HG02852 (cell line): ENCODE measurements at regions not wholly inside any gene's neighbourhood (a gene's known extent, or its start where the extent isn't known, plus 50 kb on each side); places are given as distances from the start of the nearest gene placed in this dataset.
"Not testable (repeated sequence)": the region's sequence is repeated elsewhere in the genome, so short reads cannot be mapped to it uniquely, and the experiment has no call there.

ENCODE experiments used
- ATAC-seq: cut with Tn5 transposase; IDR thresholded peaks from one replicate; pipeline ENCODE4 v1.9.1; 2021; ENCODE audit warnings: mild to moderate bottlenecking, moderate library complexity; ENCODE audit not compliant: unreplicated experiment

DNA sequence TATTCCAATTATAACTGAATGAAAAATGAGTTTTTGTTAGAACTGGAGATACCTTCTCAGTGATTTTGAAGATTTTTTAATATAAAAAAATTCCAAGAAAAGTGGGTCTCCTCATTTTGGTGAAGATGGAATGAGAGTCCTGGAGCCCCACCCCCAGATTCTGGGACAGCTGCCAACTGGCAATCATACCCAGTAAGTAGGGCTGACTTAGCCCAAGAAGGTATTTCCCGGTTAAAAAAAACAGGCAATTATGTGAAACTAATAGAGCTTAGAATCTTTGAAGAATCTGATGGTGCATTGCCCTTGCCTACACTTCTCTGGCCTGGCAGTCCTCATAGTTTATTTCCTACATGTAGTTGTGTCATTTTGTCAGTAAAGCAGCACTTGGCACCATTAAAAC is 52.8 kb upstream of the VWDE start:
- ATAC-seq = no peak

DNA sequence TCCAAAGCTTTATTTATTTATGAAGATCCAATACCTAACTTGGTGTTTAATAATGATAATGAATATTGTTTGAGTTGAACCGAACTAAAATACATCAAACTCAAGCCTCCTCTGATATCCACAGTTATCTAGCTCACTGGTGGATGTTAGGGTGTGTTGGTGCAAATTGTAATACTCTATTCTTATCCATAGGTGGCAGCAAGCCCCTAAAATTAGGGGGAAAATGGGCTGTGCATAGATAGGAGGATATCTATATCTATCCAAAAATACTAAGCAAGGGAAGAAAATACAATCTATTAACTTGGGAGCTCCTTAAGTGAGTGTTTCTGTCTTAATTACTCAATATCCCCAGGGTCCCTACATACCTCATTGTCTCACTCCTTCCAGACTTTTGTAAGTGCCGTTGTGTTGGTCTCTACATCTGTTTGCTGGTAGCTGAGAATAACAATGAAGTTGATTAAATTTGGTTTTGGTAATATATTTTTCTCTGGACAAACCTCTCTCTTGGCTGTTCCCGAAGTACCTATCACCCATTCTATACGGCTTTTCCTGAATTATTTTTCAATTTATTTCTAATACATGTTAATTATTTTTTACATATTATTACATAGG is 55.0 kb upstream of the VWDE start:
- peak; percentile 97 for ATAC-seq

DNA sequence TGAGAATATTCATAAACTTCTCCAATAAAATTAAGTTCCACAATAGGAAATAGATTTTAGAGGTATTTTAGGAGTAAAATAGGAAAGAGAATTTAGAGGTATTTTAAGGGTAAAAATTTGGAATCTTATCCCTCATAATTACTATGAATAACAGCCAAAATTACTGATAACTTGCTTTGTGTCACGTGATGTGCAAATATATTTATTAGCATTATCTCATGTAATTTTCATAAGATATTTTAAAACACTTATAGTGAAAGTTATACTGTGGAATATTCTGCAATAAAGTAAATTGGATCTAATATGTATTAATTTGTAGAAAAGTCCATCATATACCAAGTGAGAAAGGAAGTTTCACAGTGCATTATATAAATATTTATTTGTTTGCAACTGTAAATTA is 64.2 kb upstream of the VWDE start:
- ATAC-seq = no peak

DNA sequence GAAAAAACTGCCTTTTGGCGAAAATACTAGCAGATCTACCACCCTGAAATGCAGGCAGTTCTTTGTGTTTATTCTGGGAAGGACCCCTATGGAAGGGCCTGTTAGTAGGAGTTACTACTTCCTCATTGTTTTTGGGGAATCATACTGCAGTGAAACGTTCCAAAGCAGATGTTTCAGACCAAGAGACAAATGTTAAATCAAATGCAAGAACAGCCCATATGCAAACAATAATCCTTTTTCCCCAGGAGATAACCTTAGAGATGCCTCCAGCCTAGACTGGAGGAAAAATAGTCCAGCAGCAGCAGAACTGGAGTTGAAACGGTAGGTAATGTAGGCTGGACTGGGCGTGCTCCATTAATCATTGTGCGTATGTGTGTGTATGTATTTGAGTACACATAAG is 65.9 kb upstream of the VWDE start:
- ATAC-seq = no peak

DNA sequence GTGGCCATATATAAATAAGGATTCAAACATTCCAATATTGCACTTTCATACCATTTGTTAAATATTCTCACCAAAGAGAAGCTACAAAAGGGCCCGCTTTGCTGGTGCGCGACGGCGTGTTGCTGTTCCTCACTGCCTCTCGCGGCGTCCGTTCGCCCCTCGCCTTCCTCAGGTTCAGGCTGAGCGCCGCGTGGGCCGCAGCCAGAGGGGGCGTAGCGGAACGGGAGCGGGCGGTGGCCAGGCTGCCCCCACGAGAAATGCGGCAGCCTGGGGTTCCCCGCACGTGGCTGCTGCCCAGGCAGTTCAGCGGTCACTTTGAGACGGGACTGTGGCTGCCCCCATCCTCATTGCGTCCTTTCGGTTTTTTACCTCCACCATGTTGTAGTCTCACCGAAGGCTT is 67.3 kb upstream of the VWDE start:
- no peak for ATAC-seq

DNA sequence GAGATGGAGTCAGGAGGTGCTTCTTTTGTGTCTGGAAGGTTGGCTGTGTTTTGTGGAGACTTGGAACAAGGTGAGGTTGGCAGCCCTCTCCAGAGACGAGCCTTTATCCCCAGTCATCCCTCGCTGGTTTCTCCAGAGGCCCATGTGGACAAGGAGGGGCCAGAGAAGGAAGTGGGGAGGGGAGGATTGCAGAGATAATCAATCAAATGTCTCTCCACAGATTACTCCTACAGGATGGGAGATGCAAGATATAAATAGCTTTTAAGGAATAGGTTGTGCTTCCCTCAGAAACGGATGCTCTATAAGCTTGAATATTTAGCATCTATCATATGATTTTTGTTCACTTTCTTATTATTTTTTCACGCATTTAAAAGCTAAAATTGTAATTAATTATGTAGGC is 70.4 kb upstream of the VWDE start:
- no peak for ATAC-seq

DNA sequence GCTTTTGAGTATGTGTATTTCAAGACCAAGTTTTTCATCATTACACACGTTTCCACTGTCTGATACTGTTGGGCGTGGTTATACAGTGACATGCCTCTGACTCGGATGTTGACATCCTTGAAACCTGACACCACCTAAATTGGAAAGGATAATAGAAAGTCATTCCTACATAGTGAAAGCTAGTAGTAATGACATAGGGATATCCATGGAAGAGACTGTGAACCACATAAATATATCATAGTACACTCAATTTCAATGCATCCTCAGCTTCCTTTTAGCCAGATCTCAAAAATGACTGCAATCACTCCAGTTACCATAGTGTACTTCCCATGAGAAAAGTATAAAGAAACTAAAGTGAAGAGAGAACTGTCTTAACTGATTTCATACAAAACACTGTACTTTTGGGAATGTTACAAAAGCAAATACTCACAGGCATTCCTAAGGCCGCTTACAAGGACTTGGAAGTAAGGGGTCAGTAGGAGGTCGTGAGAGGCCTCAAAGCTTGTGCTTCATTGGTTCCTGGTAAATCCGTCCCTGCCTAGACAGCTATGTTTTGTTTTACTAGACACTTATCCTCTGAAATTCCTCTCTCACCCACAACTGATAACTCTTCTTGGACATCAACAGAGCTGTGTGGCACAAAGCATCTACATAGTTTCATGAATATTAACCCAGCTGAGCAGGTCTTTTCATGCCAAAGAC is 71.8 kb upstream of the VWDE start:
- no peak for ATAC-seq

DNA sequence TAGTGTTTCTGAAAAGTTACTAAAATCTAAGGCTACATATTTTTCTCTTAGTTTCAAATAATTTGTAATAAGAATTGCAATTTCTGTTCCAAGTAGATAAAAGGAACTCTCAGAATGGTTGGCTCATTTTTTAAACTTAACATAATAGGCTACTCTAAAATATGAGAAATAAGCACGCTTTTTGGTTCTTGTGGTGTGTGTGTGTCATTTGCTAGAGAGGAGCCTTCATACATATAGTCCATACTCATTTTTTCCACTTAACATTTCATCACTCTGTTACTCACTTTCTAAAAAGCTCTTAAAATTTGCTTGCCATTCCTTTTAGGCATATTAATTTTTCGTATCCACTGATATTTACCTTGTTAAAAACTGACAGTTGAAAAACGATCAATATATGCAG is 74.0 kb upstream of the VWDE start:
- no peak for ATAC-seq

DNA sequence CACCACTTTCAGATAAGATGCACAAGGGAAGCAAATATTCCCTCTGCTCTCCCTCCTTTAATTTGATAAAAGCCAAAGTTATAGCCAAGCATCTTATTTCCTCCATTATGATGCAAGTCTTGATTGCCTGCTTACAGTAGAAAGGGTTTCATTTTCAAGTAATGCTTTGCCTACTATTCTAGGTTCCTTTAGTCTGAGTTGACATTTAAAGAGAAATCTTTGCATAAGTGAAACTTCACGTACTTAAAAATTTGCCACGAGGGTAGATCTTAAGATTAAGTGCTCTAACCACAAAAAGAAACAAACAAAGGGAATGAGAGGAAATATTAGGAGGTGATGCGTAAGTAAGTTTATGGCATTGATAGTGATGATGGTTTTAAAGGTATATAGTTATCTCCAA is 78.1 kb upstream of the VWDE start:
- peak; percentile 90 for ATAC-seq

DNA sequence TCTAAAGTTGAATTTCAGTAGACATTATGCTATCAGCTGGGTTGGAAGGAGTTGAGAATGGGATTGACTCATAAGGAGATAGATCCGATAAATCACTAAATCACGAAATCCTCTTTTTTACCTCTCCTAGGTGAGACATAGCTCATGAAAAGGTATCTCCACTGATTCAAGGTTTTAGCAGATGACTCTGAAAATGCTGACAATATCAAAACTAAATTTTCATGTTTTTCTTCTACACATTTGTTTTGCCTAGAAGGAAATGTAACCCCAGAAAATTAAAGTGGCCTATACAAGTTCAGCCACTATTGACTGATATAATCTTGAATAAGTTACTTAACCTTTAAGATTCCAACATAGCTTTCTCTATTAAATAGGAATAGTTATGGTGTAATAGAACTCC is 82.2 kb upstream of the VWDE start:
- no peak for ATAC-seq

DNA sequence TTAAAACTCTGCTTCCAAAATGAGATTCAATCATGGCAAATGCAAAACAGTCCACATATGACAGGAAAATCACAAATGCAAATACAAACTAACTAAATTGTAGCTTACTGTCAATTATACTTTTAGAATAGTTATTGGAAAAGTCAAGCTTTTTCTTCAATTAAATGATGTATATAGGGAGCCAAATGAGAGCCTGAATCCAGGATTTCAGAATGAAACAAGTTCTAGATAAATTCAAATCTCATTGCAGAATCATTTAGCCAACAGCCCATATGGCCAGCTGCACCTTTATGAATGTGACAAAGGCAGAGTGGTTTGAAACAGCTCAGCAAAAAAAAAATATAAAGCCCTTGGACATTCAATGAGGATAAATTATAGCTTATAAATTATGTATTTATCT is 82.2 kb upstream of the SCIN start:
- ATAC-seq = no peak

DNA sequence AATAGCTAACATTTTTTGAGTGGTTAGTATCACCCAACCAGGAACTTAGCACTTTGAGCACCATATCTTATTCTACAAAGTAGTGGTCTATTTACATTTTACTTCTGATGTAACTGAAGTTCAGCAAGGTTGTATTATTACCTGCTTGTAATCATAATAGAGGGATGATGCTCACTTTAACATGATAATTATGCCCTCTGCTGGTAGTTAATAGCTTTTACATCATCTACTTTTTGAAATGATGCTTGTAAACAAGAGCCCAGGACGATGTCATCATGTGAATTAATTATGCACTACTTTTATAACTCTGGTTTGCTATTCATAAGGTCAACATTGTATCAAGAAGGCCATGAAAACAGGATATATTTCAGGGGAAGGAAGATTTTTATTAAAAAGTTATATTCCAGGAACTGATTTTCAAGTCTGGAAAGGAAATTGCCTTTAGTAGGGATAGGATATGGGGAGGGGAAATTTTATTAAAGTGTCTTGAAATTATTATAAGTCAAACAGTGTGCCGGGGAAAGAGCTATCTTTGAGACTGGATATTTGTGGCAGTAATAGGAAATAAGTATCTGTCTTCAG is 80.3 kb upstream of the SCIN start:
- ATAC-seq = peak; percentile 55

DNA sequence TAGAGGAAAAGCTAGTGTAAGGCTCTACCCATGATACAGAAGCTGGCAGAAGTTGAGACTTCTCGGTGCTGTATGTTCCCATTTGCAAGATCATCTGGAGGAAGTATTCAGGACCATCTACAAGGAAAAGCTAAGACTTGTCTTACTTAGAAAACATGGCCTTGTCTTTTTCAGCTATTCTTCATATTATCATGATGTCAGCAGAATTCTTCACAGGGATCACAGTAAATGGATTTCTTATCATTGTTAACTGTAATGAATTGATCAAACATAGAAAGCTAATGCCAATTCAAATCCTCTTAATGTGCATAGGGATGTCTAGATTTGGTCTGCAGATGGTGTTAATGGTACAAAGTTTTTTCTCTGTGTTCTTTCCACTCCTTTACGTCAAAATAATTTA is 79.6 kb upstream of the SCIN start:
- no peak for ATAC-seq

DNA sequence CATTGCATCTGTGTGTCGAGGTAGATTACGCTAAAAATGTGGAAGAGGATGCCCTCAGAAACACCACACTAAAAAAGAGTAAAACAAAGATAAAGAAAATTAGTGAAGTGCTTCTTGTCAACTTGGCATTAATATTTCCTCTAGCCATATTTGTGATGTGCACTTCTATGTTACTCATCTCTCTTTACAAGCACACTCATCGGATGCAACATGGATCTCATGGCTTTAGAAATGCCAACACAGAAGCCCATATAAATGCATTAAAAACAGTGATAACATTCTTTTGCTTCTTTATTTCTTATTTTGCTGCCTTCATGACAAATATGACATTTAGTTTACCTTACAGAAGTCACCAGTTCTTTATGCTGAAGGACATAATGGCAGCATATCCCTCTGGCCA is 79.0 kb upstream of the SCIN start:
- ATAC-seq = no peak

DNA sequence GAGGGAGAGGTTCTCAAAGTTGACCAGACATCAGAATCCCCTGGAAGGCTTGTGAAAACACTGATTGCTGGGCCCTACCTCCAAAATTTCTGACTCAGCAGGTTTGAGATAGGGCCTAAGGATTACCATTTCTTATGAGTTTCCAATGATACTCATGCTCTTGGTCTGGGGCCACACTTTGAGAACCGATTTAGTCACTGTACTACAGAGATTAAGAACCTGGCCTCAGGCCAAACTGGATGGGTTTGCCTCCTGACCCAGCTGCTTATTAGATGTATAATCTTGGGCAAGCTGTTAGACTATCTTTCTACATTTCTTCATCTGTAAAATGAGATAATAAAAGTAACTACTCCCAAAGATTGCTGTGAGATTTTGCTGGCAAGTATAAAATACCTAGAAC is 77.1 kb upstream of the SCIN start:
- ATAC-seq = peak; percentile 42

DNA sequence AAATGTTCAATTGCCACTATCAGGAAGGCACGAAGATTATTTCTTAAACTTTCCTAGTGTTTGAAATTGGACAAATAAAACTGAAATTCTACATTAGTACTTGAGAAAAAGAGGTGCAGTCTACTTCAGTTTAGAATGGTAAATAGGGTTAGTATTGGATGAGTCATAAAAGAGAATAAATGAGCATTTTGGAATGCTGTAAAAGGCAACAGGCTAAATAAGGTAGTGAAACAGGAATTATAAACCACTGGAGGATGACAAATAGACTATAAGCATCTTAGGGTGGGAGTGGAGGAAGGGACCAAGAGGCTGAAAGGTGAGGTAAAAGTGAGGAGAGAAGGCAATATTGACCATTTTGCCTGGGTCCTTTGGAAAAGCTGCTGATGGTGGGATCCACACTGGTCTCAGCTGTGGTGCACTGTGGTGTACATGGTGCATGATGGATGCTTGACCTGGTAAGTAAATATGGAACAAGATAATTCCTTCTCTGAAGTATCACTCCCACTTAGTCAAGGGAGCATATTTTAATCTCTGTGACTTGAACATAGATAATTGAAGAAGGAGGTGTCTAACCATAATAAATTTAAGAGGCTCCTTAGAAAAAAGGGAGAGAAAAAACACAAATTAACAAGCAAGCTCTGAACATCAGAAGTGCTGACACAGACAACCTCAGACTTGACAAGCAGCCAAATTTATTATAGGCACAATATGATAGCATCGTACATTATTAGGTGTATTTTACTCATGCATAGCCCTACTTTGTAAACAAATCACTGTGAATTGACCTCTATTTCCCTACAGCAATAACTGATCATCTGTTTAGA is 76.4 kb upstream of the SCIN start:
- ATAC-seq = no peak

DNA sequence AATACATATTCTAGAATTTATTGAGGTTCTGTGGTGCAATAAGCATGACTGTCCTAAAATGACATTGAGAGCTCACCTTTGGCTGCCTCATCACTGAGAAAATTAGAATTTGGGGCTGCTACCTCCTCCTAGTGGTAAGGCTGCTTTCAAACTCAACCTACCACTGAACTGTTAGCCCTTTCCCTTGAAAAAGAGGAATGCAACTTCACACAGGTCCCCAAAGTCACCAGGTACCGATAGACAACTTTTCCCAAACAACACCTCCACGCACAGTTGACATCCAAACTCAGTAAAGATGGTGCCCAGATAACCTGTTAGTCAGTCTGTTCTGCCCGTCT is 75.9 kb upstream of the SCIN start:
- no peak for ATAC-seq

DNA sequence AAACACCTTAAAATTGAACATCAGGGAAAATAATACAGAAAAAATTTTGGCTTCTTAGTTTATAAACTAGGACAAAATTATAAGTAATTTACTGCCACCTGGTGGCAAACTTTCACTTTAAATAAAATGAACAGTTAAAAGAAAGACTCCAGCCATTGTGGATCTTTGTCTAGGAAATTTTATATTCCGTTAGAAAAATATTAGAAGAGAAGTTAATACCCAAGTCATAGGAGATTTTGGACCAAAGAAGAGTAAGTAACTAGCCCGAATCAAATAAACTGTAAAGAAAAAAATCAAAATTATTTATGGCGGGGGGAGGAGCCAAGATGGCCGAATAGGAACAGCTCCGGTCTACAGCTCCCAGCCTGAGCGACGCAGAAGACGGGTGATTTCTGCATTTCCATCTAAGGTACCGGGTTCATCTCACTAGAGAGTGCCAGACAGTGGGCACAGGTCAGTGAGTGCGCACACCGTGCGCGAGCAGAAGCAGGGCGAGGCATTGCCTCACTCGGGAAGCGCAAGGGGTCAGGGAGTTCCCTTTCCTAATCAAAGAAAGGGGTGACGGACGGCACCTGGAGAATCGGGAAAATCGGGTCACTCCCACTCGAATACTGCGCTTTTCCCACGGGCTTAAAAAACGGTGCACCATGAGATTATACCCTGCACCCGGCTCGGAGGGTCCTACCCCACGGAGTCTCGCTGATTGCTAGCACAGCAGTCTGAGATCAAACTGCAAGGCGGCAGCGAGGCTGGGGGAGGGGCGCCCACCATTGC is 73.4 kb upstream of the SCIN start:
- ATAC-seq = not testable (repeated sequence)

DNA sequence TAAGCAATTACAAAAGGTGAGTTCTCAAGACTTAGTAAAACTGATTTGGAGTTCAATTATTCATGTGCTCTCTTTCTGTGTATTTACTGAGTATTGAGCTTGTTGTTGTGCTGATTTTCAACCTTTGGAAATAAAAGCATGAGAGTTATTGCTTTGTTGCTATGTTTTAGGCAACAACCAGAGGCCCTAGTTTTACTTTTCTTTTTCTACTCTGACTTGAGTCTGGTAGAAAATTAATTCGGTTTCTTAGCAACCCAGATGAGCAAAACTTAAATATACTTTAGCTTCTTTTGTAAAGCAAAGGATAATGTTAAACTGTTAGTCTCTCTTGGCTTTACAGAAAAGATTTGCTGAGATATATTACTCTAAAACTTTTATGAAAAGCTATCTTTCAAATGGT is 66.4 kb upstream of the SCIN start:
- no peak for ATAC-seq

DNA sequence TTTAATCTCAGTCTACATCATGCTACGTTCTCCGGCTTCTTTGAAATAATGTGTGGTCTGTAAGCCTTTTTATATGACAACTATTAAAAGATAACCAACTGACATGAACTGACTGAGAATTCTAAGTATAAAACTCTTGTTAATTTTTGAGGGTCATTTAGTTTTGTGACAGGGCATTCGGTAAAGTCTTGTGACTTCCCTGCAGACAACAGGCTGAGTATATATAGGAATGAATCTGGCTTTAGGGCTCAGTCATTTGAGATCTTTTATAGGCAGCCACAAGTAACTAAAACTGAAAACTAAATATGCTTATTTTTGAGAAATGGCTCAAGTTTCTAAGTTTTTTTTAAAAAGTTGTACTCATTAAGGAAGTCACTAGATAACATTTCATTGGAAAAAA is 62.5 kb upstream of the SCIN start:
- ATAC-seq = no peak

DNA sequence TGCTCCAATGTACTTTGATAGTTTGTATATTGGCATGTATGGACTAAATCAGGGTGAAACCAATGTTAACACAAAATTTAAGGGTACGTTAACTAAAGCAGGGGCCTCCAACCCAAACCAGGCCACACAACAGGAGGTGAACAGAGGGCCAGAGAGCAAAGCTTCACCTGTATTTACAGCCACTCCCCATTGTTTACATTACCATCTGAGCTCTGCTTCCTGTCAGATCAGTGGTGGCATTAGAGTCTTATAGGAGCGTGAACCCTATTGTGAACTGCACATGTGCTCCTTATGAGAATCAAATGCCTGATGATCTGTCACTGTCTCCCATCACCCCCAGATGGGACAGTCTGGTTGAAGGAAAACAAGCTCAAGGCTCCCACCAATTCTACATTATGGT is 62.0 kb upstream of the SCIN start:
- ATAC-seq = no peak
